Skeletal muscle cell (primary cell): ENCODE measurements at regions not wholly inside any gene's neighbourhood (a gene's known extent, or its start where the extent isn't known, plus 50 kb on each side); places are given as distances from the start of the nearest gene placed in this dataset.

Source experiments
- DNase-seq: peaks from one replicate; pipeline ENCODE4 v3.0.0-alpha.2; 2010; ENCODE audit warnings: low read depth
- H3K4me3 ChIP-seq: 2 replicates; pipeline ENCODE4 v1.5.1; 2011; ENCODE audit warnings: low read depth, mild to moderate bottlenecking, control low read depth, low read length, moderate library complexity

GRCh38 chr3:168457954-168458539 is 362.3 kb upstream of the GOLIM4 start:
- DNase-seq, result no peak
- no peak overlapping the region for H3K4me3 ChIP-seq

GRCh38 chr3:168455814-168456213 is 360.1 kb upstream of the GOLIM4 start:
- H3K4me3 ChIP-seq, result no peak overlapping the region
- no peak for DNase-seq

GRCh38 chr3:168453623-168454022 is 357.9 kb upstream of the GOLIM4 start:
- no peak overlapping the region for H3K4me3 ChIP-seq
- DNase-seq, result no peak

- no peak for DNase-seq
- H3K4me3 ChIP-seq, result no peak overlapping the region
These were observed 348.2 kb upstream of the GOLIM4 start for GRCh38 chr3:168443965-168444364.

- DNase-seq, result no peak
- no peak overlapping the region for H3K4me3 ChIP-seq
These were observed 346.8 kb upstream of the GOLIM4 start for GRCh38 chr3:168442502-168442901.

- no peak for DNase-seq
- H3K4me3 ChIP-seq, result no peak overlapping the region
These were observed 340.6 kb upstream of the GOLIM4 start for GRCh38 chr3:168436245-168436724.

- no peak overlapping the region for H3K4me3 ChIP-seq
- DNase-seq, result no peak
These were observed 335.8 kb upstream of the GOLIM4 start for GRCh38 chr3:168431491-168431890.

- no peak overlapping the region for H3K4me3 ChIP-seq
- no peak for DNase-seq
These were observed 332.2 kb upstream of the GOLIM4 start for GRCh38 chr3:168427835-168428475.

GRCh38 chr3:168427156-168427555 is 331.4 kb upstream of the GOLIM4 start:
- H3K4me3 ChIP-seq, result no peak overlapping the region
- no peak for DNase-seq

GRCh38 chr3:168425936-168426595 is 330.3 kb upstream of the GOLIM4 start:
- H3K4me3 ChIP-seq, result no peak overlapping the region
- DNase-seq, result no peak

GRCh38 chr3:168424059-168424734 is 328.5 kb upstream of the GOLIM4 start:
- DNase-seq, result no peak
- H3K4me3 ChIP-seq, result no peak overlapping the region

- no peak overlapping the region for H3K4me3 ChIP-seq
- no peak for DNase-seq
These were observed 327.1 kb upstream of the GOLIM4 start for GRCh38 chr3:168422843-168423242.

GRCh38 chr3:168419091-168419490 is 323.4 kb upstream of the GOLIM4 start:
- H3K4me3 ChIP-seq, result no peak overlapping the region
- DNase-seq, result no peak

GRCh38 chr3:168417016-168417415 is 321.3 kb upstream of the GOLIM4 start:
- DNase-seq, result no peak

GRCh38 chr3:168416446-168416845 is 320.7 kb upstream of the GOLIM4 start:
- H3K4me3 ChIP-seq, result no peak overlapping the region
- no peak for DNase-seq

More at GRCh38 chr3:168417016-168417415, 321.3 kb upstream of the GOLIM4 start:
- H3K4me3 ChIP-seq, result no peak overlapping the region

GRCh38 chr3:168414149-168414548 is 318.4 kb upstream of the GOLIM4 start:
- DNase-seq, result no peak
- H3K4me3 ChIP-seq, result no peak overlapping the region

GRCh38 chr3:168407381-168407780 is 311.7 kb upstream of the GOLIM4 start:
- H3K4me3 ChIP-seq, result no peak overlapping the region
- no peak for DNase-seq

- DNase-seq, result no peak
These were observed 309.6 kb upstream of the GOLIM4 start for GRCh38 chr3:168405288-168405687.

GRCh38 chr3:168398371-168399025 is 302.8 kb upstream of the GOLIM4 start:
- no peak for DNase-seq
- no peak overlapping the region for H3K4me3 ChIP-seq

More at GRCh38 chr3:168405288-168405687, 309.6 kb upstream of the GOLIM4 start:
- H3K4me3 ChIP-seq, result no peak overlapping the region

GRCh38 chr3:168396861-168397260 is 301.1 kb upstream of the GOLIM4 start:
- DNase-seq, result no peak
- no peak overlapping the region for H3K4me3 ChIP-seq
